GM12891 (cell line): ENCODE measurements at regions not wholly inside any gene's neighbourhood (a gene's known extent, or its start where the extent isn't known, plus 50 kb on each side); places are given as distances from the start of the nearest gene placed in this dataset.

ENCODE experiments used
- PAX5 ChIP-seq: IDR thresholded peaks from 2 replicates; pipeline ENCODE4 v1.6.1; 2011; ENCODE audit warnings: low read length, moderate library complexity, mild to moderate bottlenecking; ENCODE audit not compliant: insufficient read depth, severe bottlenecking
- POLR2A ChIP-seq: IDR thresholded peaks from 2 replicates; pipeline ENCODE4 v1.6.1; 2011; ENCODE audit warnings: low read depth, low read length, control low read depth
- POLR2AphosphoS5 ChIP-seq: IDR thresholded peaks from 2 replicates; pipeline ENCODE4 v1.6.1; 2011; ENCODE audit warnings: low read depth, low read length, control low read depth
- POU2F2 ChIP-seq: IDR thresholded peaks from 2 replicates; pipeline ENCODE4 v1.6.1; 2011; ENCODE audit warnings: low read depth, mild to moderate bottlenecking, control low read depth, low read length, moderate library complexity
- SPI1 ChIP-seq: IDR thresholded peaks from 2 replicates; pipeline ENCODE4 v1.6.1; 2011; ENCODE audit warnings: low read depth, low read length, control low read depth
- TAF1 ChIP-seq: IDR thresholded peaks from 2 replicates; pipeline ENCODE4 v1.6.1; 2011; ENCODE audit warnings: low read depth, low read length, control low read depth

- TF ChIP-seq POLR2A (no peak), POU2F2 (no peak), TAF1 (no peak), POLR2AphosphoS5 (no peak), PAX5 (no peak), SPI1 (no peak)
Observed at GRCh38 chr9:90251316-90251715, 391.3 kb downstream of the DIRAS2 start.
